ENCODE measurements at regions not wholly inside any gene's neighbourhood (a gene's known extent, or its start where the extent isn't known, plus 50 kb on each side); places are given as distances from the start of the nearest gene placed in this dataset.

DNA sequence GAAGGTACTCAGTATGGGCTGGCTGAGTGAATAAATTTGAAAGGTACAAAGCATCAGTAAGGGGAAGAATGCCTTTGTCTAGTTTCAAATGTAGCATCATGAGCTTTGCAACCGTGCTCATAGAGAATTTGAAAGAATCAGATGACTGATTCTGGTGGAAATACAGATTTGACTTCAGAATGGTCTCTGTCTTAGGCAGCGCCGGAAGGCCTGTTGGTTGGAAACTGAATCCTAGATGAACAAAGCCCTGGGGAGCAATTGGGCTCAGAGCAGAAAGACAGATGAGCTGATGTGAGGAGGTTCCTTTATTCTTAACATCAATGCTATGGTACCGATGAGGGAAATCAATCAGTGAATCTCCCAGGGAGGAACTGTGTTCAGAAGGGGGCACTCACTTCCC lies 137.3 kb downstream of the SNAPC1 start:
- no peak overlapping the region for H3K4me3 ChIP-seq
- H3K4me1 ChIP-seq, result no peaks in the 10 kb centered on the region
- H3K9me3 ChIP-seq, result no peaks in the 10 kb centered on the region
- TF ChIP-seq POLR2A (IDR thresholded peaks at IDR 0.05) (no peak), POLR2AphosphoS5 (IDR thresholded peaks at IDR 0.05; ENCODE audit: insufficient read depth in 1 of 2, low read depth in 1 of 2) (no peak)
- TF ChIP-seq, protein P1, sequence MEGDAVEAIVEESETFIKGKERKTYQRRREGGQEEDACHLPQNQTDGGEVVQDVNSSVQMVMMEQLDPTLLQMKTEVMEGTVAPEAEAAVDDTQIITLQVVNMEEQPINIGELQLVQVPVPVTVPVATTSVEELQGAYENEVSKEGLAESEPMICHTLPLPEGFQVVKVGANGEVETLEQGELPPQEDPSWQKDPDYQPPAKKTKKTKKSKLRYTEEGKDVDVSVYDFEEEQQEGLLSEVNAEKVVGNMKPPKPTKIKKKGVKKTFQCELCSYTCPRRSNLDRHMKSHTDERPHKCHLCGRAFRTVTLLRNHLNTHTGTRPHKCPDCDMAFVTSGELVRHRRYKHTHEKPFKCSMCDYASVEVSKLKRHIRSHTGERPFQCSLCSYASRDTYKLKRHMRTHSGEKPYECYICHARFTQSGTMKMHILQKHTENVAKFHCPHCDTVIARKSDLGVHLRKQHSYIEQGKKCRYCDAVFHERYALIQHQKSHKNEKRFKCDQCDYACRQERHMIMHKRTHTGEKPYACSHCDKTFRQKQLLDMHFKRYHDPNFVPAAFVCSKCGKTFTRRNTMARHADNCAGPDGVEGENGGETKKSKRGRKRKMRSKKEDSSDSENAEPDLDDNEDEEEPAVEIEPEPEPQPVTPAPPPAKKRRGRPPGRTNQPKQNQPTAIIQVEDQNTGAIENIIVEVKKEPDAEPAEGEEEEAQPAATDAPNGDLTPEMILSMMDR (IDR thresholded peaks at IDR 0.05), result no peak
- H3K36me3 ChIP-seq, result no peaks in the 10 kb centered on the region
- intact Hi-C loops (cut with DNase I), result no loop called here
- no peak for DNase-seq (ENCODE audit: extremely low spot score in 2 of 2)
- no peaks in the 10 kb centered on the region for H3K27me3 ChIP-seq
- no peak overlapping the region for H3K27ac ChIP-seq

DNA sequence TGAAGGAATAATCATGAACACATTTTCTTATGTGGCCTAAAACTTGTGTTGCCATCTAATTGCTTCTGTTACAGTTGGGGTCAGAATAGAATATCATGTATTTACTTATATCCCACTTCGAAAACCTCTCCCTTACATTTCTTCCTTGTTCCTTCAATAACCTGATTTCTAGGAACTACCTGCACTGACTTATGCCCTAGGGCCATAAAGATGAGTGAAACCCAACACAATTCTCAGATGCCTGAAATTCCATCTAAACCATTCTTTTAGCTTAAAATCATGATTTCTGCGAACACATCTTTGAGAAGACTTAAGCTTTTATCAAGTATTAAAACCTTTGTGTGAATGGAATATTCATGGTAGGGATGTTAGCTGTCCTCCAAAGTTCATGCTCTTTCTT lies 142.7 kb downstream of the SNAPC1 start:
- H3K27me3 ChIP-seq, result no peaks in the 10 kb centered on the region
- DNase-seq (ENCODE audit: extremely low spot score in 2 of 2), result no peak

DNA sequence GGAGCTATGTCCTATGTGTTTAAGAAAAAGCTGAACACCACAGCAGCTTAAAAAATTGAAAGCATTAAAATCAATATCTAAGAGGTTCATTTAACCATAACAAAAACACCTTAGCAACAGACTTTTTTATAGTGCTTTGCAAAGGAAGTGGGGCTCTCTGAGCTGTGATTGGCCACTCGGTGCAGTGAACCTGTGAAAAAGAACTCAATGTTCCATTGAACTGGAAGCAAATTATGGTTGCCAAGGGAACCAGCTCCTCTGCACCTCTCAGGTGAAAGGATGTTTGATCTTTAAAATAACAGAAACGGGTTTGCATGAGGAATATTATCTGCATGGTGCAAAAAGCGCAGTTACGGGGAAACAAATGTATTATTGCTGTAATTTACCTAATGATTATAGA lies 149.4 kb downstream of the SNAPC1 start:
- intact Hi-C loops (cut with DNase I), result no loop called here
- TF ChIP-seq POLR2A (IDR thresholded peaks at IDR 0.05), result no peak
- TF ChIP-seq POLR2AphosphoS5 (IDR thresholded peaks at IDR 0.05; ENCODE audit: insufficient read depth in 1 of 2, low read depth in 1 of 2), result no peak
- TF ChIP-seq, protein P1 (IDR thresholded peaks at IDR 0.05), result no peak
- no peaks in the 10 kb centered on the region for H3K4me1 ChIP-seq
- no peak for DNase-seq (ENCODE audit: extremely low spot score in 2 of 2)
- no peaks in the 10 kb centered on the region for H3K27me3 ChIP-seq
- H3K27ac ChIP-seq, result no peak overlapping the region
- H3K4me3 ChIP-seq, result no peak overlapping the region
- no peaks in the 10 kb centered on the region for H3K9me3 ChIP-seq
- H3K36me3 ChIP-seq, result no peaks in the 10 kb centered on the region

More for the DNA sequence above, 142.7 kb downstream of the SNAPC1 start:
- TF ChIP-seq, protein P1 (IDR thresholded peaks at IDR 0.05), result no peak
- no peak for TF ChIP-seq POLR2AphosphoS5 (IDR thresholded peaks at IDR 0.05; ENCODE audit: insufficient read depth in 1 of 2, low read depth in 1 of 2)
- no peak for TF ChIP-seq POLR2A (IDR thresholded peaks at IDR 0.05)
- Histone ChIP-seq H3K27ac (no peak overlapping the region), H3K9me3 (no peaks in the 10 kb centered on the region), H3K4me3 (no peak overlapping the region), H3K4me1 (no peaks in the 10 kb centered on the region), H3K36me3 (no peaks in the 10 kb centered on the region)
- intact Hi-C loops (cut with DNase I), result no loop called here

DNA sequence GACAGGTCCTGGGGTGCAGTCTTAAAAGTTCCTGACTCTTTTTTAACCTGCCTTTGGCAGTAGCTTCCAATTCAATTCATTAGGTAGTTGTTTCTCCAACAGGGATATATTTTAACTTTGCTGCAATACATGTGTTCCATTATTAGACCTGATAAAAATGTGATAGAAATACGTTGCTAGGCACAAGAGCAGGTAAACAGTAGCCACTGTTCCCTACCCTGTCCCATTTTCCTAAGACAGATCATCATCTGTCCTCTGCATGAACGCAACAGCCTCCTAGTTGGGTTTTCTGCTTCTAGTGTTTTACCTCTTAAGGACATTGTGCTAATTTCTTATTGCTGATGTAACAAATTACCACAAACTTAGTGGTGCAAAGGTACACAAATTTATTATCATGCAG lies 156.8 kb downstream of the SNAPC1 start:
- intact Hi-C loops (cut with DNase I), result no loop called here
- H3K36me3 ChIP-seq, result no peaks in the 10 kb centered on the region

DNA sequence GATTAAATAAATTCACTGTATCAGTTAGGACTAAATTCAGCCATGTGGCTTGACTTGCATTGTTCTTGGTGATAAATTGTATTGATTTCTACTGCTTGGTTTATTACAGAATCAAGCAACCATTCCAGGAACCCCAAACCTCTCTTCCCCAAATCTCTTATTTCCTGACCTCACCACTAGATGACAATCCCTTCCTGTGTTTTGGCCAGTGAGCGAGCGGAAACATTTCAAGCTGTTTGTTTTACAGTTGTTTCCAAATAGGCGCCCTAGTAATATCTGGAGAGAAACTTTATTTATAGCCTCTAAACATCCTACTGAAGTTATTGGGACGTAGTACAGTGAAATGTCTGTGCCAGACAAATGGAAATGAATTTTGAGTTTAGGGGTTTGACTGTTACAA lies 161.1 kb downstream of the SNAPC1 start:
- intact Hi-C loops (cut with DNase I), result no loop called here
- Histone ChIP-seq H3K36me3 (no peaks in the 10 kb centered on the region), H3K27me3 (no peaks in the 10 kb centered on the region), H3K4me1 (no peaks in the 10 kb centered on the region), H3K4me3 (no peak overlapping the region), H3K27ac (no peak overlapping the region), H3K9me3 (no peaks in the 10 kb centered on the region)
- TF ChIP-seq POLR2A (IDR thresholded peaks at IDR 0.05), result no peak
- TF ChIP-seq POLR2AphosphoS5 (IDR thresholded peaks at IDR 0.05; ENCODE audit: insufficient read depth in 1 of 2, low read depth in 1 of 2), result no peak
- TF ChIP-seq, protein P1 (IDR thresholded peaks at IDR 0.05), result peak in 1 of 3 experiments; percentile 6
- DNase-seq (ENCODE audit: extremely low spot score in 2 of 2), result no peak

More for the DNA sequence above, 156.8 kb downstream of the SNAPC1 start:
- Histone ChIP-seq H3K4me3 (no peak overlapping the region), H3K27me3 (no peaks in the 10 kb centered on the region), H3K27ac (no peak overlapping the region), H3K9me3 (no peaks in the 10 kb centered on the region), H3K4me1 (no peaks in the 10 kb centered on the region)
- DNase-seq (ENCODE audit: extremely low spot score in 2 of 2), result no peak
- TF ChIP-seq POLR2A (IDR thresholded peaks at IDR 0.05) (no peak), POLR2AphosphoS5 (IDR thresholded peaks at IDR 0.05; ENCODE audit: insufficient read depth in 1 of 2, low read depth in 1 of 2) (no peak)
- TF ChIP-seq, protein P1 (IDR thresholded peaks at IDR 0.05), result no peak

Measured in vagina (tissue), 2 donors.